K562 (cell line): ENCODE measurements at regions not wholly inside any gene's neighbourhood (a gene's known extent, or its start where the extent isn't known, plus 50 kb on each side); places are given as distances from the start of the nearest gene placed in this dataset.

Experiments
- CSDE1 ChIP-seq, 2 experiments: fragments of 450-650 bp; IDR thresholded peaks; 2 replicates each; pipeline ENCODE4 v1.6.1; 2016; ENCODE audit warnings: mild to moderate bottlenecking in 1 of 2
- FOSL1 ChIP-seq: fragments of 200-800 bp; sonication (Bioruptor generic); conservative IDR thresholded peaks from 2 replicates; pipeline ENCODE4 v1.6.1; 2016; ENCODE audit warnings: missing genetic modification characterization, missing compliant biosample characterization
- FOXA1 ChIP-seq: fragments of 450-650 bp; IDR thresholded peaks from 2 replicates; pipeline ENCODE4 v1.6.1; 2016; ENCODE audit warnings: mild to moderate bottlenecking, borderline replicate concordance
- HNRNPK ChIP-seq: fragments of 200-400 bp; formaldehyde crosslinking; IDR thresholded peaks from one replicate; pipeline ENCODE4 v1.6.1; 2018; ENCODE audit warnings: mild to moderate bottlenecking, low read depth, low read length; ENCODE audit not compliant: poor library complexity, severe bottlenecking
- HNRNPL ChIP-seq: fragments of 200-400 bp; formaldehyde crosslinking; IDR thresholded peaks from 2 replicates; pipeline ENCODE4 v1.6.1; 2017; ENCODE audit warnings: low read depth, mild to moderate bottlenecking, low read length
- MCM7 ChIP-seq, 2 experiments: fragments of 450-650 bp; IDR thresholded peaks; 2 replicates each; pipeline ENCODE4 v1.6.1; 2016 to 2018
- MXI1 ChIP-seq: IDR thresholded peaks from 2 replicates; pipeline ENCODE4 v1.6.1; 2011; ENCODE audit warnings: low read depth, mild to moderate bottlenecking, improper control_type of control experiment, low read length
- POLR2AphosphoS5 ChIP-seq: IDR thresholded peaks from 2 replicates; pipeline ENCODE4 v1.6.1; 2011; ENCODE audit warnings: mild to moderate bottlenecking, low read depth, low read length, moderate library complexity; ENCODE audit not compliant: control insufficient read depth, insufficient read depth
- POLR2G ChIP-seq: fragments of 200-400 bp; formaldehyde crosslinking; IDR thresholded peaks from 2 replicates; pipeline ENCODE4 v1.6.1; 2017; ENCODE audit warnings: low read depth, mild to moderate bottlenecking, antibody characterized with exemption, low read length, moderate library complexity
- RNF2 ChIP-seq: sonication (generic); IDR thresholded peaks from 2 replicates; pipeline ENCODE4 v1.6.1; 2016
- ZBTB8A ChIP-seq: fragments of 450-650 bp; IDR thresholded peaks from 2 replicates; pipeline ENCODE4 v1.6.1; 2018; ENCODE audit warnings: mild to moderate bottlenecking, moderate library complexity; ENCODE audit not compliant: partially characterized antibody
- TF ChIP-seq, protein P1 (sequence below), 3 experiments: IDR thresholded peaks in 2 of 3; conservative IDR thresholded peaks in 1 of 3; 2 replicates each; pipeline ENCODE4 v1.5.1; 2011 to 2012; ENCODE audit warnings: low read length in 3 of 3, mild to moderate bottlenecking in 3 of 3, control low read depth in 2 of 3, improper control_type of control experiment in 1 of 3, inconsistent platforms in 1 of 3, low read depth in 1 of 3, mixed read lengths in 1 of 3, moderate library complexity in 1 of 3; ENCODE audit not compliant: insufficient read depth in 2 of 3
- TF ChIP-seq, protein P2 (sequence below): fragments of 250-450 bp; sonication (Bioruptor Pico); IDR thresholded peaks from 2 replicates; pipeline ENCODE4 v1.8.0; 2021; ENCODE audit warnings: moderate library complexity, mild to moderate bottlenecking, inconsistent platforms
- TF ChIP-seq, protein P3 (sequence below): fragments of 250-450 bp; sonication (Bioruptor Pico); IDR thresholded peaks from 2 replicates; pipeline ENCODE4 v1.8.0; 2022; ENCODE audit warnings: inconsistent platforms

DNA sequence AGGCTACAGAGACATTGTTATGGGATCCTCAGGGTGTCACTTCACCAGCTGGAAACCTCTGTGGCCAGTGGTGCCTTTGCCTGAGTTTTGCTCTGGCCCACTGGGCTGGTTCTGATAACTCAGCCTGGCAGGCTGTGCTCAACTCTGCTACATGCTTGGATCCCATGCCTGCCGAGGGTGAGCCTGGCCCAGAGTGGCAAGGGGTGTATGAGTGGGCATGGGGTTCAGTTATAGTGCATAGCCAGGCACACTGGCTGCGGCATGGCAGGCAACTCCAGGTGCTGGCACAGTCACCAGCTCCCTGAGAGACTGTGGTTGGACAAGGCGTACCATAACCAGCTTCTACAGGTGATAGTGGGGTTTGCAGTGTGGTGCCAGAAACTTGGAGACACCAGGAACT lies 107.0 kb upstream of the PCDH15 start:
- TF ChIP-seq FOXA1 (no peak), POLR2G (no peak), HNRNPL (no peak), CSDE1 (IDR thresholded peaks at IDR 0.05) (no peak), POLR2AphosphoS5 (no peak), RNF2 (no peak), FOSL1 (tag) (no peak), MXI1 (no peak), ZBTB8A (no peak), HNRNPK (no peak), MCM7 (IDR thresholded peaks at IDR 0.05) (no peak)
- TF ChIP-seq, protein P1, sequence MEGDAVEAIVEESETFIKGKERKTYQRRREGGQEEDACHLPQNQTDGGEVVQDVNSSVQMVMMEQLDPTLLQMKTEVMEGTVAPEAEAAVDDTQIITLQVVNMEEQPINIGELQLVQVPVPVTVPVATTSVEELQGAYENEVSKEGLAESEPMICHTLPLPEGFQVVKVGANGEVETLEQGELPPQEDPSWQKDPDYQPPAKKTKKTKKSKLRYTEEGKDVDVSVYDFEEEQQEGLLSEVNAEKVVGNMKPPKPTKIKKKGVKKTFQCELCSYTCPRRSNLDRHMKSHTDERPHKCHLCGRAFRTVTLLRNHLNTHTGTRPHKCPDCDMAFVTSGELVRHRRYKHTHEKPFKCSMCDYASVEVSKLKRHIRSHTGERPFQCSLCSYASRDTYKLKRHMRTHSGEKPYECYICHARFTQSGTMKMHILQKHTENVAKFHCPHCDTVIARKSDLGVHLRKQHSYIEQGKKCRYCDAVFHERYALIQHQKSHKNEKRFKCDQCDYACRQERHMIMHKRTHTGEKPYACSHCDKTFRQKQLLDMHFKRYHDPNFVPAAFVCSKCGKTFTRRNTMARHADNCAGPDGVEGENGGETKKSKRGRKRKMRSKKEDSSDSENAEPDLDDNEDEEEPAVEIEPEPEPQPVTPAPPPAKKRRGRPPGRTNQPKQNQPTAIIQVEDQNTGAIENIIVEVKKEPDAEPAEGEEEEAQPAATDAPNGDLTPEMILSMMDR (IDR thresholded peaks at IDR 0.05 in 2 of 3, conservative IDR thresholded peaks at IDR 0.05 in 1 of 3; ENCODE audit: insufficient read depth in 2 of 3, low read depth in 1 of 3, low read length in 3 of 3) = no peak
- TF ChIP-seq, protein P2, sequence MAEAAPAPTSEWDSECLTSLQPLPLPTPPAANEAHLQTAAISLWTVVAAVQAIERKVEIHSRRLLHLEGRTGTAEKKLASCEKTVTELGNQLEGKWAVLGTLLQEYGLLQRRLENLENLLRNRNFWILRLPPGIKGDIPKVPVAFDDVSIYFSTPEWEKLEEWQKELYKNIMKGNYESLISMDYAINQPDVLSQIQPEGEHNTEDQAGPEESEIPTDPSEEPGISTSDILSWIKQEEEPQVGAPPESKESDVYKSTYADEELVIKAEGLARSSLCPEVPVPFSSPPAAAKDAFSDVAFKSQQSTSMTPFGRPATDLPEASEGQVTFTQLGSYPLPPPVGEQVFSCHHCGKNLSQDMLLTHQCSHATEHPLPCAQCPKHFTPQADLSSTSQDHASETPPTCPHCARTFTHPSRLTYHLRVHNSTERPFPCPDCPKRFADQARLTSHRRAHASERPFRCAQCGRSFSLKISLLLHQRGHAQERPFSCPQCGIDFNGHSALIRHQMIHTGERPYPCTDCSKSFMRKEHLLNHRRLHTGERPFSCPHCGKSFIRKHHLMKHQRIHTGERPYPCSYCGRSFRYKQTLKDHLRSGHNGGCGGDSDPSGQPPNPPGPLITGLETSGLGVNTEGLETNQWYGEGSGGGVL = no peak
- TF ChIP-seq, protein P3, sequence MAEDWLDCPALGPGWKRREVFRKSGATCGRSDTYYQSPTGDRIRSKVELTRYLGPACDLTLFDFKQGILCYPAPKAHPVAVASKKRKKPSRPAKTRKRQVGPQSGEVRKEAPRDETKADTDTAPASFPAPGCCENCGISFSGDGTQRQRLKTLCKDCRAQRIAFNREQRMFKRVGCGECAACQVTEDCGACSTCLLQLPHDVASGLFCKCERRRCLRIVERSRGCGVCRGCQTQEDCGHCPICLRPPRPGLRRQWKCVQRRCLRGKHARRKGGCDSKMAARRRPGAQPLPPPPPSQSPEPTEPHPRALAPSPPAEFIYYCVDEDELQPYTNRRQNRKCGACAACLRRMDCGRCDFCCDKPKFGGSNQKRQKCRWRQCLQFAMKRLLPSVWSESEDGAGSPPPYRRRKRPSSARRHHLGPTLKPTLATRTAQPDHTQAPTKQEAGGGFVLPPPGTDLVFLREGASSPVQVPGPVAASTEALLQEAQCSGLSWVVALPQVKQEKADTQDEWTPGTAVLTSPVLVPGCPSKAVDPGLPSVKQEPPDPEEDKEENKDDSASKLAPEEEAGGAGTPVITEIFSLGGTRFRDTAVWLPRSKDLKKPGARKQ (CRISPR knock-in tag) = no peak
